GM10248 (cell line): ENCODE measurements at regions not wholly inside any gene's neighbourhood (a gene's known extent, or its start where the extent isn't known, plus 50 kb on each side); places are given as distances from the start of the nearest gene placed in this dataset.
A peak's percentile ranks its signal among the peaks of the same experiment; 100 is the strongest.

Experiments
- CTCF ChIA-PET: fragments of 300-600 bp; sonication (Branson Sonifier 250); formaldehyde crosslinking; extraction: SDS; loops from one replicate; lab custom pipeline; 2021; ENCODE audit warnings: antibody characterized with exemption; lab: Yijun Ruan, JAX
- POLR2A ChIA-PET: fragments of 350-650 bp; sonication (Branson Sonifier 250); formaldehyde crosslinking; extraction: SDS; loops from one replicate; lab custom pipeline; 2020; ENCODE audit warnings: antibody characterized with exemption; lab: Yijun Ruan, JAX
- DNase-seq: peaks from one replicate; pipeline ENCODE4 v3.0.0; 2012; ENCODE audit errors: extremely low spot score
- CTCF ChIP-seq: IDR thresholded peaks from 2 replicates; pipeline ENCODE4 v1.5.1; 2012; ENCODE audit warnings: mild to moderate bottlenecking, low read depth; ENCODE audit errors: extremely low read depth, missing control alignments, control extremely low read depth

- CTCF ChIA-PET = interaction anchor here (1.3 to 1.6 kb wide), 2 partner anchors 12 to 67 kb away, joined by 3 read pairs; no protein-coding TSS in a partner anchor
- no peak for TF ChIP-seq CTCF
Observed at GRCh38 chrX:13440176-13440575, 120.3 kb upstream of the ATXN3L start.

GRCh38 chrX:13433298-13433605 is 113.4 kb upstream of the ATXN3L start:
- no peak for DNase-seq
- CTCF ChIA-PET = interaction anchor here (1.5 kb wide), 1 partner anchor 10 kb away, joined by 3 read pairs; no protein-coding TSS in a partner anchor
- POLR2A ChIA-PET = no interaction called here
- no peak for TF ChIP-seq CTCF

More at GRCh38 chrX:13440176-13440575, 120.3 kb upstream of the ATXN3L start:
- no peak for DNase-seq
- POLR2A ChIA-PET = no interaction called here

GRCh38 chrX:13432414-13433297 is 112.8 kb upstream of the ATXN3L start:
- ChIA-PET CTCF (interaction anchor here (1.5 kb wide), 1 partner anchor 9 kb away, joined by 3 read pairs; no protein-coding TSS in a partner anchor), POLR2A (no interaction called here)
- no peak for TF ChIP-seq CTCF
- no peak for DNase-seq

- ChIA-PET POLR2A (no interaction called here), CTCF (no interaction called here)
- no peak for DNase-seq
- no peak for TF ChIP-seq CTCF
Observed at GRCh38 chrX:13430136-13430827, 110.4 kb upstream of the ATXN3L start.

- no peak for TF ChIP-seq CTCF
- ChIA-PET CTCF (interaction anchor here (0.8 kb wide), 1 partner anchor 26 kb away, joined by 3 read pairs; no protein-coding TSS in a partner anchor), POLR2A (no interaction called here)
- peak; percentile 20 for DNase-seq
Observed at GRCh38 chrX:13428053-13428786, 108.4 kb upstream of the ATXN3L start.

GRCh38 chrX:13427441-13428052 is 107.7 kb upstream of the ATXN3L start:
- ChIA-PET CTCF (interaction anchor here (0.8 kb wide), 1 partner anchor 187 kb away, joined by 3 read pairs; no protein-coding TSS in a partner anchor), POLR2A (no interaction called here)
- no peak for TF ChIP-seq CTCF

More at GRCh38 chrX:13427441-13428052, 107.7 kb upstream of the ATXN3L start:
- DNase-seq = no peak
